HG02884 (cell line): ENCODE measurements at regions not wholly inside any gene's neighbourhood (a gene's known extent, or its start where the extent isn't known, plus 50 kb on each side); places are given as distances from the start of the nearest gene placed in this dataset.

ENCODE experiments used
- ATAC-seq: cut with Tn5 transposase; IDR thresholded peaks from one replicate; pipeline ENCODE4 v1.9.1; 2021; ENCODE audit warnings: mild to moderate bottlenecking, moderate library complexity; ENCODE audit not compliant: unreplicated experiment

DNA sequence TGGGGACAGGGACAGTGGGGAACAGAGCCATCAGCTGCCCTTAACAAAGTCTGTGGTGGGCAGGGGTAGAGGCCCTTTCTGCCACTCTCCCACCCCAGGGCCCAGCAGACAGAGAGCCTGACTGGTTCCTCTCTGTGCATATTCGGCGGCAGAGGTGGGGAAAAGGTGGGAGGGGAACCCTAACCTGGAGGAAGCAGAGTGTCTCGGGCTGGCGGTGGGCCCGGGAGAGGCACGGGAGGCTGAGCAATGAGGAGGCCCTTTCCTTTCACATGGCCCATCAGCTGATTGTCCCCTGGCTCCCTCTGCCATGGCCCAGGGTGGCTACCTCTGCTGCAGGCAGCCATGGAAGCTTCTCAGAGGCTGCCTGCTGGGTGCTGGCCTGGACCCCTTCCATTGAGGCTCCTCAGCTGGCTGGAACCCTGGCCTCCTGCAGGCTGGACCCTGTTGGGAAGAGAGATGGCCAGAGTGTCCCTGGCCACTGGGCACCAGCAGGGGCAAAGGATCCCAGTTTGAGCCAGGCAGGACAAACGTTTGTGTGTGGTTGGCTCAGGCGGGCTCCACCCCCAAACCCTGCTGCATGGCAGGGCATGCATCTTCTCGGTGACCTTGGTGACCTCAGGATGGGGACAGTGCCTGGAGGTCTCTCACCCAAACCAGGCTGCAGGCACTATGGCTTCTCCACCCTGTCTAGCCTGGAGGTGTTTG lies 202.8 kb upstream of the ZNF536 start:
- no peak for ATAC-seq

- ATAC-seq = no peak
Measured at GRCh38 chr19:30170081-30170480, 202.1 kb upstream of the ZNF536 start.

DNA sequence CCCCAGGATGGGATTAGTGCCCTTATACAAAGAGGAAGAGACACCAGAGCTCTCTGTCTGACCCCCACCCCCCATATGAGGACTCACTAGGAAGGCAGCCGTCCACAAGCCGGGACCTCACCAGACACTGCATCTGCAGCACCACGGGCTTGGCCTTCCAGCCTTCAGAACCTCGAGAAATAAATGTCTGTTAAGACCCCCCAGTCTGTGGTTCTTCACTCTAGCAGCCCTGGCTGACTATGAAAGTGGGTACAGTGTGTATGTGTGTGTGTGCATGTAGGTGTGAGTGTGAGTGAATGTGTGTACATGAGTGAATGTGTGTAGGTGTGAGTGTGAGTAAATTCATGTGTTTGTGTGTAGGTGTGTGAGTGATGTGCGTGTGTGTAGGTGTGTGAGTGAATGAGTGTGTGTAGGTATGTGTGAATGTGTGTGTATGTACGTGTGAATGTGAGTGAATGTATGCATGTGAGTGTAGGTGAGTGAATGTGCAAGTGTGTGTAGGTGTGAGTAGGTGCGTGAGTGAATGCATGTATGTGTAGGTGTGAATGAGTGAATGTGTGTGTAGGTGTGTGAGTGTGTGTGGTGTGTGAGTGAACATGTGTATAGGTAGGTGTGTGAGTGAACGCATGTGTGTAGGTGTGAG lies 201.6 kb upstream of the ZNF536 start:
- ATAC-seq = no peak

DNA sequence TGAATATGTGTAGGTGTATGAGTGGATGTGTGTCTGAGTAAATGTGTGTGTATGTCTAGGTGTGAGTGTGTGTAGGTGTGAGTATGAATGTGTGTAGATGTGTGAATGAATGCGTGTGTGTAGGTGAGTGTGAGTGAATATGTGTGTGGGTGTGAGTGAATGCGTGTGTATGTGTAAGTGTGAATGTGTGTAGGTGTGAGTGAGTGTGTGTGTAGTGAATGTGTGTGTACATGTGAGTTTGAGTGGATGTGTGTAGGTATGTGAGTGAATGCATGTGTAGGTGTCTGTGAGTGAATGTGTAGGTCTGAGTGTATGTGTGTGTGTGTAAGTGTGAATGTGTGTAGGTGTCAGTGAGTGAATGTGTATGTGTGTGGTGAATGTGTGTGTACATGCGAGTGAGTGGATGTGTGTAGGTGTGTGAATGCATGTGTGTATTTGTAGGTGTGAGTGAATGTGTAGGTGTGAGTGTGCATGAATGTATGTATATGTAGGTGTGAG lies 201.0 kb upstream of the ZNF536 start:
- no peak for ATAC-seq

DNA sequence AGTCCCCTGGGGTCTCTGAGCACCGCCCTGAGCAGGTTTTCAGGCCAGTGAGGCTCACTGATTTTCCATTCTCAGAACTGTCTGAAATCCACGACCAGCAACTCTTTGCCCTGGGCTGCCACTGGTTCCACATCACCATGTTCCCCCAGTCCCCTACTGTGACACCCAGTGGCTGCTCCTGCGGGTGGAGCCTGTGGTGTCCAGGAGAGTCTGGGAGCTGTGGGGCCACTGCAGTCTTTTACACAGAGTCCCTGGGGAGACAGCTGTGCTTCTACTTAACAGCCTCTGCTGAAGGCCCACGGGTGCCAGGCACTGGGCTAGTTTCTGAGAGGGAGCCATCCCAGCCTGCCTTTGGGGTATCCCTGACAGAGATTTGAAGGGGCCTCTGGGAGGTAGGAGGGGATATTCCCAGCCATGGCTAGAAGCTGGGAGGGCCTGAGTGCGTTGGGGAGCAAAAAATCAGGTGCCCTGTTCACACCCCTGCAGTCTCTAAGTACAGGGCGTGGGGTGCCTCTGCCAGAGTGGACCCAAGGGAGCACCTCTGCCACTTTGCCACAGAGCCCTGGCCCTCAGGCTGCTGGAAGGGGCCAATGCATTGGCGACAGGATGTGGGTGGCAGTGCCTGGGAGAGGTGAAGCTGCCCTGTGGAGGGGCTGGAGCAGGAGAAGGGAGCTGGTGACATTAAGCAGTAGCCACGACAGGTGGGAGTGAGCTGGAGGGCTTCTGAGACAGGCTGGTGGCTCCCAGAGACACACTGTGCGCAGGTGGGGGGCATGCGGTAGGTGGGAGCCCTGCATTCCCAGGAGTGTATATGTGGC lies 200.2 kb upstream of the ZNF536 start:
- no peak for ATAC-seq

- no peak for ATAC-seq
Measured at GRCh38 chr19:30172613-30173242, 199.5 kb upstream of the ZNF536 start.

DNA sequence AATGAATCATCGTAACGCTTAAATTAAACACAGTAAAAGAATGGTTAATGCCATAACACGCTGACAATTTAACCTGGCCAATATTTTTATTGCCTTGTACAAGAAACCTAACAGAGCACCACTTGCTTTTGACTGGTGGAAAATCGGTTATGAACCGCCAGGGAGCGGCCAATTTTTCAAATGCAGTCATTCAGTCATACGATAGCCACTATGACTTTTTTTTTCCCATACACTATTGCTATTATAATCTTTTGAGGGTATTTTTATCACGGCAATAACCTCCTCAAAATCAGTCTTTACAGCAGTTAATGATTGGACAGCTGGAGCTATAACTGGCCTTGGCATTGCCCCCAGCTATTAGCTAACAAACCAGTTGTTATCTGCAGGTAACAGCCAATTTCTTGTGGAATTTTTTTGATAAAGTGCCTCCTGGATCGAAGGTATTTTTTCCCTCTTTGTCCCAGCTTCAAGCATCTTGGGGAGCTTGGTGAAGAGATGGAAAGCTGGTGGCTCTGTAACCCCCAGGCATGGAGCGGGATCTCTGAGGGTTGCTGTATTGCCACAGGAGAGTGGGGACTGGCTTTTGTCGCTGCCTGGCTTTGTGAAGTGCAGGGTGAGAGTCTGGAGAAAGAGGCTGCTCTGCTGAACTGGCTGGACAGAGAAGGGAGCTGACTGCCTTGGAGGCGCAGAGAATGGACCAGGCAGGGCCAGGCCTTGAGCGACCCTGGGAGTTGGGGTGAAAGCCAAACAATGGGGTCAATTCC lies 198.4 kb upstream of the ZNF536 start:
- no peak for ATAC-seq

- ATAC-seq = no peak
Measured at GRCh38 chr19:30174357-30174645, 197.9 kb upstream of the ZNF536 start.

- ATAC-seq = no peak
Measured at GRCh38 chr19:30174791-30175190, 197.4 kb upstream of the ZNF536 start.

DNA sequence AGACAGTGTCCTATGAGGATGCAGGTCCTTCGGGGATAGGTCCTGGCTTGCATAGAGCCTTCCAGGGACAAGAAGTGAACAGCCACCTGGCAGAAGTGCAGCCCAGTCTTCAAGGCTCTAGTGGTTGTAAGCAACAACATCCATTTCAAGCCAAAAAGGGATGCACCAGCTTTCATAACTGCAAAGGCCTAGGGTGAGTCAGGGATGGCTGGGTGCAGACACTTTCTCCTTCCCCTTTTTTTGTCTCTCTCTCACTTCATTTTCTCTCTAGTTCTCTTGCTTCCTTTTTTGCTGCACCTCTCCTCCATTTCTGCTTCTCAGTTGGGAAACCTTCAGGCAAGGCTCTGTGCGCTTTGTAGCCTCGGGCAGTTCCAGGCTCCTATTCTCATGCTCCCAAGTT lies 196.2 kb upstream of the ZNF536 start:
- no peak for ATAC-seq

DNA sequence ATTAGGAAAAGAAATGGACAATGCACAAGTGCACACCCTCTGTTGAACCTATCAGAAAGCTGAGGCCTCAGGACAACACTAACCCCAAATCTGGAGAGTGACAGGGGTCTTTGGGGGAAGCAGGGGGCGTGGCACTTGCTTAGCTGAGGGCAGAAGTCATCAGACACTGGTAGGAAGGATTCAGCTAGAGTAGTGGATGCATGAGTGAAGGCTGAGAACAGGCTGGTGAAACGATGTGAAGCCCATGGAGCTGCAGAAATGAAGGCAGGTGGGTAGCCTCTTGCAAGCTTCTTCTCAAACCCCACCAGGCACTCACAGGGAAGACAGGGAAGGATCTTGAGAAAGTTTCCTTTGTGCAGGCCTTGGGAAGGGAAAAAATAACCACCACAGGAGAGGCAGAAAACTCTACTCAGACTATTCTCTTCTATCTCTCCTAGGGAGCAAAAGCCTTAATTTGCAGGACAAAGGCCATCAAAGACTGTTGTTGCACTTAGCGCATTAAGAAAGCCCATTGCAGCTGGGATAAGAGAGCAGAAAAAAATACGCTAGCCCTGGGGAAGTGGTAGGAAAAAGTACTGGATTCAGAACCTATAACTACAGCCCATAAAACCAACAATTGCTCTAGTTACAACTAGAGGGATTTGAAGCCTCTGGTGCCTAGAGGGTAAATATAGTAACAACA lies 193.3 kb upstream of the ZNF536 start:
- no peak for ATAC-seq

- ATAC-seq = no peak
Measured at GRCh38 chr19:30180691-30181090, 191.5 kb upstream of the ZNF536 start.

- ATAC-seq = no peak
Measured at GRCh38 chr19:30183807-30184490, 188.2 kb upstream of the ZNF536 start.

- ATAC-seq = no peak
Measured at GRCh38 chr19:30202060-30202600, 170.1 kb upstream of the ZNF536 start.

GRCh38 chr19:30204721-30205120 lies 167.5 kb upstream of the ZNF536 start:
- no peak for ATAC-seq

DNA sequence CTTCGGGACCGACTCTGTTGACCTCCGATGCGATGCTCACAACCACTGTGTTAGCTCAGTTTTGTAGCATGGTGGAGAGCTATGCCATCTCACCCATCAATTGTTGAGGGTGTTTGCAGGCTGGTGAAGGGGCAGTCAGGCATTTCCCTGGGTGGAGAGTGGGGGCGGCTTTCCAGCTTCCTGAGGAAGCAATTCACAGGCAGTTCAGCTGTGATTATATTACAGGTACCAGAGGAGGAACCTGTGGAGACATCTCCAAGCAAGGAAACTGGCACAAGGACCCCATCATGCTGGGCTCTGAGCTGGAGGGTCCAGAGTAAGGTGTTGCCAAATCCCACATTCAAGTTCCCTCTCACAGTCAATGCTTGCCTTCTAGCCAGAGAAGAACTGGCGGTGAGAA lies 166.0 kb upstream of the ZNF536 start:
- no peak for ATAC-seq

GRCh38 chr19:30207357-30207756 lies 164.8 kb upstream of the ZNF536 start:
- ATAC-seq = no peak

DNA sequence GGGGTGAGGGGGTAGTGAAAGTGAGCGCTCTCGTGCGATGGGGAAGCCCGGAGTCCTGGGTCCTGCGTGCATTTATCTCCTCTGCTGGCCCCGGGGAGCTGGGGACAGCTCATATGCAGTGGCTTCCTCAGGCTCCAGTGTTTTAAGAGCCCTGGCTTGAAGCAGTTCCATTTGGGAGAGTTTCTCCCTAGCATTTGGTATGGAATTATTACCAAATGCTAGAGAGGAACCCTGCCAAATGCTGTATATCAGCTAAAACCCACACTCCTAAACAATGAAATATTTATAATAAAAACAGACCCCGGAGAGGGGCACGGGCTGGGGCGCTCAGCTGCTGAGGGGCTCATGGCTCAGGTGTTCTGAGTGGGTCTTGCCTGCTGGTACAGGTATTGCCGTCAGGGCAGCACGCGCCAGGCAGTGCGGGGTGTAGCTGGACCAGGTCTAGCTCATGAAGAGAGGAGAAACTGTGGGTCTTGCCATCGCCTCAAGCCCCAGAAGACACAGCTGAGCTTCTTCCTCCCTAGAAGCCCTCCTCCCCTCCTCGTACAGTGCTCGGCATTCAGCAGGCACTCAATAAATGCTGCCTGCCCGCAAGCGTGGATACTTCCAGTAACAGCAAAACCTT lies 163.6 kb upstream of the ZNF536 start:
- no peak for ATAC-seq
